Testis (tissue), 2 donors: ENCODE measurements at regions not wholly inside any gene's neighbourhood (a gene's known extent, or its start where the extent isn't known, plus 50 kb on each side); places are given as distances from the start of the nearest gene placed in this dataset.

Experiments
- DNase-seq: peaks from one replicate; pipeline ENCODE4 v3.0.0-alpha.2; 2019
- H3K27ac ChIP-seq, 2 donors: fragments of 200-600 bp; sonication (generic); one replicate each; pipeline ENCODE4 v1.5.1; 2019
- H3K27me3 ChIP-seq: fragments of 200-600 bp; sonication (generic); one replicate; pipeline ENCODE4 v1.5.1; 2019
- H3K36me3 ChIP-seq: fragments of 200-600 bp; sonication (generic); one replicate; pipeline ENCODE4 v1.5.1; 2017; ENCODE audit warnings: low read depth; ENCODE audit errors: missing control alignments
- H3K4me1 ChIP-seq: fragments of 200-600 bp; sonication (generic); one replicate; pipeline ENCODE4 v1.5.1; 2019
- H3K4me3 ChIP-seq, 2 donors: fragments of 200-600 bp; sonication (generic); one replicate each; pipeline ENCODE4 v1.5.1; 2017 to 2019
- H3K9me3 ChIP-seq: fragments of 200-600 bp; sonication (generic); one replicate; pipeline ENCODE4 v1.5.1; 2017
- POLR2A ChIP-seq: fragments of 450-650 bp; IDR thresholded peaks from one replicate; pipeline ENCODE4 v1.6.1; 2017; ENCODE audit warnings: antibody characterized with exemption, mild to moderate bottlenecking, moderate library complexity
- WGBS, 2 donors: methylation state at CpG; one replicate each; pipeline ENCODE4 v1.1.5; 2018; 5-methylcytosine and 5-hydroxymethylcytosine counted together
- intact Hi-C: fragments of 100-400 bp; cut with DNase I; formaldehyde crosslinking; loops from one replicate; pipeline ENCODE4 v1.15.1; 2023; ENCODE audit warnings: low total_unique reads
- TF ChIP-seq, protein P1 (sequence below), 3 experiments: fragments of 450-650 bp in 2 of 3; fragments of 200-600 bp in 1 of 3; sonication (generic) in 1 of 3; IDR thresholded peaks; one replicate each; pipeline ENCODE4 v1.5.1; 2016 to 2019; ENCODE audit warnings: antibody characterized with exemption in 3 of 3, mild to moderate bottlenecking in 2 of 3, moderate library complexity in 1 of 3

DNA sequence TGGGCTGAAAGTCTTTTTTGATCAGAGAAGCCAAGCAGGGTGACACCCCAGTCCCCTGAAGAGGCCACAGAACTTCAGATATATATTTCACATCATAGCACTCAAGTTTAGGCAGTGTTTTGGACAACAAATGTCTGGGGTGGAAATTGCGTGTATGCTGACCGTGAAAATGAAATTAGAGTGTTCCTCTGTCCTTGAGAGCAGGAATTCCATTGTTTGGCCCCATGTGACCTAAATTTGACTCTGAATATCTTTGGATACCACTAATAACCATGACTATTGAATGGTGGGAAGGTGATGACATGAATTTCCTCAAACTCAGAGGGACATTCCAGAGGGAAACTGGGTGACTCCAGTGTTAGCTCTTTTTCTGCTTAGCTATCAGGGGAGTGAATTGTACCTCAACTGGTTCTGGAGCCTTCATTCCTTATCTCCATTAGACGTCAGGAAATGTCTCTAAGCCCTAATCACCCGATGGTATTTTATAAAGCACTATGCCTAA is 263.5 kb upstream of the RASGRP1 start:
- no peaks in the 10 kb centered on the region for H3K9me3 ChIP-seq
- H3K27ac ChIP-seq = no peak overlapping the region
- no peak for DNase-seq
- WGBS, 2 donors = 43 to 47% methylated on average over 4 of the region's 4 CpGs
- H3K4me1 ChIP-seq = no peaks in the 10 kb centered on the region
- TF ChIP-seq, protein P1, sequence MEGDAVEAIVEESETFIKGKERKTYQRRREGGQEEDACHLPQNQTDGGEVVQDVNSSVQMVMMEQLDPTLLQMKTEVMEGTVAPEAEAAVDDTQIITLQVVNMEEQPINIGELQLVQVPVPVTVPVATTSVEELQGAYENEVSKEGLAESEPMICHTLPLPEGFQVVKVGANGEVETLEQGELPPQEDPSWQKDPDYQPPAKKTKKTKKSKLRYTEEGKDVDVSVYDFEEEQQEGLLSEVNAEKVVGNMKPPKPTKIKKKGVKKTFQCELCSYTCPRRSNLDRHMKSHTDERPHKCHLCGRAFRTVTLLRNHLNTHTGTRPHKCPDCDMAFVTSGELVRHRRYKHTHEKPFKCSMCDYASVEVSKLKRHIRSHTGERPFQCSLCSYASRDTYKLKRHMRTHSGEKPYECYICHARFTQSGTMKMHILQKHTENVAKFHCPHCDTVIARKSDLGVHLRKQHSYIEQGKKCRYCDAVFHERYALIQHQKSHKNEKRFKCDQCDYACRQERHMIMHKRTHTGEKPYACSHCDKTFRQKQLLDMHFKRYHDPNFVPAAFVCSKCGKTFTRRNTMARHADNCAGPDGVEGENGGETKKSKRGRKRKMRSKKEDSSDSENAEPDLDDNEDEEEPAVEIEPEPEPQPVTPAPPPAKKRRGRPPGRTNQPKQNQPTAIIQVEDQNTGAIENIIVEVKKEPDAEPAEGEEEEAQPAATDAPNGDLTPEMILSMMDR (IDR thresholded peaks at IDR 0.05) = no peak
- TF ChIP-seq POLR2A = no peak
- no peaks in the 10 kb centered on the region for H3K27me3 ChIP-seq
- no peak overlapping the region for H3K4me3 ChIP-seq
- no peaks in the 10 kb centered on the region for H3K36me3 ChIP-seq
- intact Hi-C loops = no loop called here

DNA sequence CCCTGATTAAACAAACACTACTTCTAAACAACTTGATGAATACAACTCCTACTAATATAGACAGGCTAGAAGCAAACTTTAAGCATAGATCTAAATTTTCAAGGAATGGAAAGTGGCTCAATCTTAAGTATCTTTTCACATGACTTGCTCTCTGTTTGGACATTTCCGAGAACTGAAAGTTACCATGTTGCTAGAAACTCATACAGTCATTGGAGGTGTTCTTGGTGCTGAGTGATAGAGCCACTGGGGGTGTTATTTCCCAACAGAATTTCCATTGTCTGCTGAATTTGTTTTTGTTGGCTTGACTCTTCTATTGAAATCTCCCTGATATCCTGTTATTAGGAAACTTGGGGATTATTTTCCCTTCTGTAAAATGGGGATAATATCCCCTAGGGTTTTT is 264.5 kb upstream of the RASGRP1 start:
- no peak for TF ChIP-seq POLR2A
- TF ChIP-seq, protein P1 (IDR thresholded peaks at IDR 0.05) = no peak
- Histone ChIP-seq H3K27me3 (no peaks in the 10 kb centered on the region), H3K9me3 (no peaks in the 10 kb centered on the region), H3K4me1 (no peaks in the 10 kb centered on the region), H3K36me3 (no peaks in the 10 kb centered on the region), H3K4me3 (no peak overlapping the region), H3K27ac (no peak overlapping the region)
- intact Hi-C loops = no loop called here
- WGBS, 2 donors = 67 to 79% methylated on average over 1 of the region's 1 CpG
- DNase-seq = no peak

DNA sequence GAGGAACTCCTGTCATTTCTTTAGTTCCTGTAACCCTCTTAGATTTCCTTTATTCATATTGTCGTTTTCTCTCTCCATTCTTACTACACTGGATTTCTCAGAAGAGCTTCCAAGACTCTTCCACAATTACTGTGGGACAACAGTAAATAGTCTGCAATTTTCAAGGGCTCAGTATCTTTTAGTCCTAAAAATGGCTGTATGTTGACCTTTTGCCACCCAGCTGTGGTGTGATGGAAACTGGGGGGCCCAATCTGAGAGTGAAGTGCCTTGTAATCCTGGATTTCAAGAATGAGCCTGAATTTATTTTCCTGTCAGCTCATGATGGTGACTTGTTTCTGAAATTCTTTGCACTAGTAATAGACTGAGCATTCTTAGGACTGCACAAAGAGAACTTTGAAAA is 277.6 kb upstream of the RASGRP1 start:
- TF ChIP-seq, protein P1 (IDR thresholded peaks at IDR 0.05) = no peak
- no peak for TF ChIP-seq POLR2A
- no peaks in the 10 kb centered on the region for H3K27me3 ChIP-seq
- H3K27ac ChIP-seq = no peak overlapping the region
- DNase-seq = no peak
- H3K36me3 ChIP-seq = no peaks in the 10 kb centered on the region
- H3K4me1 ChIP-seq = no peaks in the 10 kb centered on the region
- H3K9me3 ChIP-seq = no peaks in the 10 kb centered on the region
- H3K4me3 ChIP-seq = no peak overlapping the region
- intact Hi-C loops = no loop called here
- 50 to 68% methylated on average over 1 of the region's 1 CpG for WGBS, 2 donors

DNA sequence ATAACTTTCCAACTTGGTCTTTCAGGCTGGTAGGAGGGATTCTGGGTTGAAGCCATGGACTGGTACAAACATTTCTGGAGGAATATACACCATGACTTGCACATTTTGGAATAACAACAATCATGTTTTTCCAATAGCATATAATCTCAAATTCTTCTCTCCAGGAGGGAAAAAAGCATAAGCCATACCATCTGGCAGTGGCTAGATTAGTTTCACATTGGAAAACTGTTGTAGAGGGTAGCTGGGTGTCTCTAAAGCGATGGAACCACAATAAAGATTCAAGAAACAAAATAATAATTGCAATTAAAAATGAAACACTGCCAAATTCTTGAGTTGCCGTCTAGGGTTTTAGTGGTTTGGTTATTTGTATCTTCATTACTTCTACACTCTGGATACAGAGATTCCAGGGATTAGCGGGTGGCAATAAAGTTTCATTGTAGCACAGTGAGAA is 278.5 kb upstream of the RASGRP1 start:
- TF ChIP-seq, protein P1 (IDR thresholded peaks at IDR 0.05) = no peak
- no peak for TF ChIP-seq POLR2A
- whole genome bisulfite sequencing, 2 donors = 54 to 58% methylated on average over 3 of the region's 3 CpGs
- no peak overlapping the region for H3K4me3 ChIP-seq
- H3K27ac ChIP-seq = no peak overlapping the region
- H3K9me3 ChIP-seq = no peaks in the 10 kb centered on the region
- H3K4me1 ChIP-seq = no peaks in the 10 kb centered on the region
- intact Hi-C loops = no loop called here
- H3K27me3 ChIP-seq = no peaks in the 10 kb centered on the region
- DNase-seq = no peak
- no peaks in the 10 kb centered on the region for H3K36me3 ChIP-seq
